ENCODE measurements at regions not wholly inside any gene's neighbourhood (a gene's known extent, or its start where the extent isn't known, plus 50 kb on each side); places are given as distances from the start of the nearest gene placed in this dataset.

GRCh38 chr20:37636212-37636975, 57.4 kb upstream of the CTNNBL1 start:
- Histone ChIP-seq H3K4me1 (no peaks in the 10 kb centered on the region), H3K4me3 (no peak overlapping the region), H3K27ac (no peak overlapping the region), H3K36me3 (no peaks in the 10 kb centered on the region), H3K27me3 (peaks cover 0 to 59% of the 10 kb centered on the region in 2 donors), H3K9me3 (peaks cover 0 to 21% (median 4%) of the 10 kb centered on the region in 3 donors)
- DNase-seq: no peak
- intact Hi-C loops (cut with DNase I; ENCODE audit: low total_unique reads): no loop called here
- TF ChIP-seq CTCF (IDR thresholded peaks at IDR 0.05): no peak

DNA sequence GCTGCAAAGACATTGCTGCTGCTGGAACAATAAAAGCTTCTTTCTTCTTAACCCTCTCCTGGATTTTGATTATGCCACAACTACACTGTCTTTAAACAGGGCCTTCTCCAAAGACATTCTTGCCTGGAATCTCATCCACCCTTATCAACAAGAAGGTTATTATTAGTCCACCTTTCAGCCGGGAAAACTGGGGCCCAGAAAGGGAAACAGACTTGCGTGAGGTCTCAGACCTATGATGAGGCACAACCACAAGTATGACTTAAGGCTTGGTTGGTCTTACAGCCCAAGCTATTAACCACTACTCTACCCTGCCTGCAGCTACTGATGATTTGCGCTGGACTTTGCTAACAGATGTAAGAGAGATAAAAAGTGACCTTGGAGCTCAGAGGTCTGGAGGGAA, 62.8 kb upstream of the CTNNBL1 start:
- TF ChIP-seq CTCF (IDR thresholded peaks at IDR 0.05): no peak
- Histone ChIP-seq H3K27me3 (peaks cover 0 to 61% of the 10 kb centered on the region in 2 donors), H3K4me1 (no peaks in the 10 kb centered on the region), H3K9me3 (peaks cover 0 to 19% (median under 1%) of the 10 kb centered on the region in 3 donors), H3K4me3 (no peak overlapping the region), H3K27ac (no peak overlapping the region), H3K36me3 (no peaks in the 10 kb centered on the region)
- no peak for DNase-seq
- intact Hi-C loops (cut with DNase I; ENCODE audit: low total_unique reads): no loop called here

DNA sequence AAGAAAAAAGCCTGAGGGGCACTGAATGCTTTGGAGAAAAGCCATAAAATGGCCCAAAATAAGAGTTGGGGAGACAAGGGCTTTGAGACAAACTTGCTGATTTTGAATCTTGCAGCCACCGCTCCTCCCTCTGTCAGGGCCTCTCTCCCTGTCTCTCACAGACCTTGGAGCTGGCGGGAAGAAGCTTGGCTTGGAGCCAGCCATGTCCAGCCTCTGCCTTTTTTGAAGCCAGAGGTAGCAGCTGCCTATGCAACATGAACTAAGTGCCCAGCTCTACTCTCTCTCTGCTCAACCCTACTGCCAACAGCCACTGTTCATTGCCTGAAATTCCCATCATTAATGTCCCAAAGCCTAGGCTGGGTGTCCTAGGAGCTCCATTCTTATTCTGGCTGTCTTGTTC, 63.7 kb upstream of the CTNNBL1 start:
- no peak for DNase-seq
- intact Hi-C loops (cut with DNase I; ENCODE audit: low total_unique reads): no loop called here
- no peak for TF ChIP-seq CTCF (IDR thresholded peaks at IDR 0.05)
- H3K27ac ChIP-seq: no peak overlapping the region
- no peaks in the 10 kb centered on the region for H3K4me1 ChIP-seq
- H3K27me3 ChIP-seq: peaks cover 0 to 59% of the 10 kb centered on the region in 2 donors
- no peaks in the 10 kb centered on the region for H3K36me3 ChIP-seq
- H3K4me3 ChIP-seq: no peak overlapping the region
- H3K9me3 ChIP-seq: peaks cover 0 to 11% (median 0%) of the 10 kb centered on the region in 3 donors

GRCh38 chr20:37627767-37628130, 66.1 kb upstream of the CTNNBL1 start:
- H3K27me3 ChIP-seq: peaks cover 0 to 51% of the 10 kb centered on the region in 2 donors
- DNase-seq: no peak
- intact Hi-C loops (cut with DNase I; ENCODE audit: low total_unique reads): no loop called here
- H3K36me3 ChIP-seq: no peaks in the 10 kb centered on the region
- no peaks in the 10 kb centered on the region for H3K9me3 ChIP-seq
- TF ChIP-seq CTCF (IDR thresholded peaks at IDR 0.05): no peak
- H3K4me1 ChIP-seq: no peaks in the 10 kb centered on the region
- H3K27ac ChIP-seq: no peak overlapping the region
- no peak overlapping the region for H3K4me3 ChIP-seq

GRCh38 chr20:37627060-37627766, 66.6 kb upstream of the CTNNBL1 start:
- Histone ChIP-seq H3K36me3 (no peaks in the 10 kb centered on the region), H3K4me3 (no peak overlapping the region), H3K27ac (no peak overlapping the region), H3K27me3 (peaks cover 0 to 49% of the 10 kb centered on the region in 2 donors), H3K4me1 (no peaks in the 10 kb centered on the region), H3K9me3 (no peaks in the 10 kb centered on the region)
- intact Hi-C loops (cut with DNase I; ENCODE audit: low total_unique reads): no loop called here
- no peak for TF ChIP-seq CTCF (IDR thresholded peaks at IDR 0.05)
- no peak for DNase-seq

All from tibial artery (tissue), 4 donors.